HG02642 (cell line): ENCODE measurements at regions not wholly inside any gene's neighbourhood (a gene's known extent, or its start where the extent isn't known, plus 50 kb on each side); places are given as distances from the start of the nearest gene placed in this dataset.
"Not testable (repeated sequence)": the region's sequence is repeated elsewhere in the genome, so short reads cannot be mapped to it uniquely, and the experiment has no call there.

Experiments used
- ATAC-seq: cut with Tn5 transposase; IDR thresholded peaks from one replicate; pipeline ENCODE4 v1.9.1; 2021; ENCODE audit warnings: mild to moderate bottlenecking; ENCODE audit not compliant: unreplicated experiment, poor library complexity

DNA sequence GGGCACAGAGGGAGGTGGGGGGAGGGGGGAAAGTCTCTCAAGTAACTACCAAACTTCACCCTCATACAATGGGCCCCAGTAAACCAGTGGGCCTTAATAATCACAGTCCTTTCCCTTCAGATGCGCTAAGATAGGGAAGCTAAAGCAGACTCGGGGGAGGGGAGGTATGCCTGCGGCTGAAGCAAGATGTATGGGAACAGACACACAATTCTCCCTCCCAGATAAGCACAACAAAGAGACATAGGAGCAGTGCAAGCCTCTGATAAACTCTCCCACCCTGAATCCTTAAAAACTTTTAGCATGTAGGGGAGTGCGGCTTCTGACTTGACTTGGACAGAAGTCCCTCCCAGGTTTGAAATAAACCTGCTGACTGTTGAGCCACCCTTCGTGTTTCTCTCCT lies 54.7 kb downstream of the PROP1 start:
- ATAC-seq, result not testable (repeated sequence)

DNA sequence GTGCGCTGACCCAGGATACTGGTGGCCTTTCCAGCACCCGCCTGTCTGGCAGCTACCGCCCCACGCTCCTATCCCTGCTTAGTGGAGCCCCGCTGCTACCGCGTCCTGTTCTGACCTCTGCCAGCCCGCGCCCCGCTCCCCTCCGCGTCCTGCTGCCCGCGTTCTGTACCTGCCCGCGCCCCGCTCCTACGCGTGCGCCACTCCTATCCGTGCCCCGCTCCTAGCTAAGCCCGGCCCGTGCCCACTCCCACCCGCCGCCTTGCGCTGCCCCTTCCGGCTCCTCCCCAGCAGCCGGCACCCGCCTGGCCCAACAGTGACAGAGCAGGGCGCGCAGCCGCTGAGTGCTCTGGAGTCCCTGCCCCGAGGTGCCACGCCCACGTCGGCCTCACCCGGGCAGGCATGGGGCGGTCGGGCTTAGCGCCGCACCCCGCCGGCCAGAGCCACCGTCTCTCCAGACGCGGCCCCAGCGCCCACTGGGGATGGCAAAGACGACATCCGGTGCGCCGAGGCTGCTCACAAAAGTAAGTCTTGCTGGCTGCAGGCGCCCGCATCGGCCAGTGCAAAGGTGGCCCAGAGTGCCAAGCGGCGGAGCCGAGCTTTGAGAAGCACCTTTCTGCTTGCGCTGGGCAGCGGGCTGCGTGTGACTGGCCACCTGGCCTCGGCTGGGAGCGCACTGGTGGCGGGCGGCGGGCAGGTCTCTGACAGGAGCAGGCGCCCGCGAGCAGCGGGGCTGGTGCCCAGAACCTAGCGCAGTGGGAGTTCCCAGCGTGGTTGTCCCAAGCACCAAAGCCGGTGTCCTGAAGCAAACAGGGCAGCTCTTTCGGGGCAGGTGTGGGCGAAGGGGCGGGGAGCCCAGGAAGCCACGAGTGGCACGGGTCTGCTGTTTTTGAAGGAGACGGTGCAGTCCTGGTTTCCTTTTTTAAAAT lies 56.5 kb downstream of the PROP1 start:
- ATAC-seq, result not testable (repeated sequence)

DNA sequence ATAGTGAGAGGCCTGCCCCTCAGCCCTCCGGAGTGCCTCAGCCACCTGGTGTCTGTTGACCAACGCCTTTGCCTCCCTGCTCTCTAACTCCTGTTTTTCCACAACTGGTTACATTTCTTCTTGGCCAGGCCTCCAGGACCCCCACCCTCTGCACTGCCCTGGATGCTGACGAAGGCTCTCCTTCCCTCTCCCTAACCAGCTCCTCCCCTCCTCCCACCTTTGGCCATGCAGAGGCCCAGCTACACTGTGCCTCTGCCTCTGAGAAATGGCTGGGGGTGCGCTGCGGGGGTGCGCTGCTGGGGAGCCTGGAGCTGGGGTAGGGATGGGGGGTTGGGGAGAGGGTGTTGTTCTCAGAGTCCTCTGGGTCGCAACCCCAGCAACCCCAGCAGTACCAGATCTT lies 57.3 kb downstream of the PROP1 start:
- ATAC-seq, result not testable (repeated sequence)

DNA sequence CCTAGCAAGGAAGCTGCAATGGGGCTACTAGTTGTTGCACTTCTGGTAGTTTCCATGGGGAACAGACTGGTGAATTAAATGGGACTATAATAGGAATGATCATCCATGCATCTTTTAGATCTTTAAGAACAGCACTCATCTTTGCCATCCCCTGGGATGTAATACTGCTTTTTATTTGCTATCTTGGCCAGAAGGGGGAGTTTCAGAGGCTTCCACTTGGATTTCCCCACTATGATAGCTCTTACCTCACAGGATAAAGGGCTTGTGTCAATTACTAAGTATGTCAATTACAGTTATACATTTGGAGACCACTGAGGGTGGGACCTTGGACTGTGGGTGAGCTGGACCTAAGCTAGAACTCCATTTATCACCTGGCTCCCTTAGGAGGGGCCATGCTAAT lies 61.8 kb downstream of the PROP1 start:
- ATAC-seq, result not testable (repeated sequence)

DNA sequence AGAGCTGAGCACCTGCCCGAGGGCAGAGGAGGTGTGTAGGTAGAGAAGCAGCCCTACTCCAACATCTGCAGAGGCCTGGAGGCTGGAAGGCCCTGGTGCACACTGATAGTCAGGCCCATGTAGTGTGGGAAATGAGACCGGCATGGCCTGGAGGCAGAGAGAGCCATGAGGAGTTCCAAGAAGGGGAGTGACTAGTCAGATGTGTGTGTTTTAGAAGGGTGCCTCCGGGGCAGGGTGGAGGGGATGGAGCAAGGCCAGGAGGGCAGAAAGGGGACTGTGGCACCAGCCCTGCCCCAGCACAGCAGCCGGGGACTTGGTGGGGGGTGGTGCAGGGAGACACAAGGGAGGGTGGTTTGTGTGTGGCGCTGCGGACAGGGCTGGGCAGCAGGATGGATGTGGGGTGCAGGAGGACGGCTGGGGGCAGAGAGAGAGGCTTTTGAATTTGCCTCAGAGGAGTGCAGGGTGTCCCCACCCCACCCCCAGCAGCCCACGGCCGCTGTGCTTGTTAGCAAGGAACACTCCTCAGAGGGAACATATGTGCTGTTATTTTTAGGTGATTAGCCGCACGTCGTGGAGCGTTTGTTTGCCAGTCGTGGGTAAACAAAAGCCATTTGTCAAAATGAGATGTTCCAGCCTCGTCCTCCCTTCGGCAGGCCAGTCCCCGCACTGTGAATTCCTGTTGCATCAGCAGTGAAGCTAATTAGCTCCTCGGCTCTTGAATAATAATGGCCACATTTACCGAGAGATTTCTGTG lies 65.6 kb downstream of the PROP1 start:
- ATAC-seq, result not testable (repeated sequence)

DNA sequence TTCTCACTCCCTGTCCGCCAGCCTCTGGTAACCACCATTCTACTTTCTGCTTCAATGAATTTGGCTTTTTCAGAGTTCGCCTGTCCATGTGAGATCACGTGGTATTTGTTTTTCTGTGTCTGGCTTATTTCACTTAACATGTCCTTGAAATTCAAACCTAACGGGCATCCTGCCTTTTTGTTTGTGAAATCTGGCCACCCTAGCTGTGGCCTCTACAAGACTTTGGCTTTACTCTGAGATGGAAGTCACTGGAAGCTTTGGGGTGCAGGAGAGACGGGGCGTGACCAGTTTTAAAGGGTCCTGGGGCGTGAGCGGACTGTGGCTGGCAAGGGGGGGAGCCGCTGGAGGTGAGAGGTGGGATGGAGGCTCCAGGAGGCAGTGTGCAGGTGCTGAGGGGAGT lies 66.4 kb downstream of the PROP1 start:
- ATAC-seq, result not testable (repeated sequence)

DNA sequence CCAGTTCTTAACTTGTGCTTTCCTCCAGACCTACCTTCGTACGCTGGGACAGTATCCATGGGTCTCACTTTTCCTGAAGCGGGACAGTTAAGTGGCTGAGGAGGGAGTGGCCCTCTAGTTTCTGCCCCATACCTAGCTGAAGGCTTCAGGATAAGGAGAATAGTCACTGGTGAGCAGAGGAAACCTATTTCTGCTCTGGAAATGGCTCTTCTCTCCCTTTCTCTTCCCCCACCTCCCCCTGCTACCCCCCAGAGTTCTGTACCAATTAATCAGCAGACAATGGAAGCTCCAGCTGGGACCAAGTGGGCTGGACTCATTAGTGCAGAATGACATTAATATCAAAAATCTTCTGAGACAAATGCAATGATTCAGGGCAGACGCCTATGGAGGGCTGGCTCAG lies 68.5 kb downstream of the PROP1 start:
- ATAC-seq, result not testable (repeated sequence)

DNA sequence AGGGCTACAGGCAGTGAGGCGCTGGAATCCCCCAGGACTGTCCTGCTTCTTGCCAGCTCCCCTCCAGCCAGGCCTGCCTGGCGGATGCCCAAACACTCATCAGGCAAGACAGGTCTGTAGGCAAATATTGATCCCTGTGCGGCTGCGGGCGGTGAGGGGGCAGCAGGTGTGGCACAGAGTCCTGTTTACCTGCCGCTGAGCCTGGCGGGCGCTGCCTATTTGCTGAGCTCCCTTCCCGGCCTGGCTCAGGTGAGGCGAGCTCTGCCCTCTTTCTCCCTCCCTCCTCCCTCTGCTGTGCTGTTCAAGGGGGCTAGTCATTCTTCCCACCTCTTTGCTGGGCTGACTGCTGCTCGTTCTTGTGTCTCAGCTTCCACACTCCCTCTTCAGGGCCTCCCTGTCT lies 71.5 kb downstream of the PROP1 start:
- not testable (repeated sequence) for ATAC-seq

DNA sequence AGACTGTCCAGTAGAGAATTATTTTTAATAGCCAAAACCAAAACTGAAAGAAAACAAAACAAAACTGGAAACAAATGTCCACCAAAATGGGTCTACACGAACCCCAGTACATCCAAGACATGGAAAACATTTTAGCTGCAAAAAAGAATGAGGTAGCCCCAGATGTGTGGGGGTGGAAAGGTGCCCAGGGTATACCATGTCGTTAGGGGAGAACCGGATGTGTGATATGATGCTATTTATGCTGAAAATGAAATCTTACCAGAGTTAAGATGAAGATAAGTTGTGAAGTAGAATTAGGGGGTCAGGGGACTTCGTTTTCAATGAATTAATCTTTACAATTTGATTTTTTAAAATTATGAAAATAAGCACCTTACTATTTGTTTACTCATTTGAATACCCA lies 72.2 kb downstream of the PROP1 start:
- not testable (repeated sequence) for ATAC-seq

DNA sequence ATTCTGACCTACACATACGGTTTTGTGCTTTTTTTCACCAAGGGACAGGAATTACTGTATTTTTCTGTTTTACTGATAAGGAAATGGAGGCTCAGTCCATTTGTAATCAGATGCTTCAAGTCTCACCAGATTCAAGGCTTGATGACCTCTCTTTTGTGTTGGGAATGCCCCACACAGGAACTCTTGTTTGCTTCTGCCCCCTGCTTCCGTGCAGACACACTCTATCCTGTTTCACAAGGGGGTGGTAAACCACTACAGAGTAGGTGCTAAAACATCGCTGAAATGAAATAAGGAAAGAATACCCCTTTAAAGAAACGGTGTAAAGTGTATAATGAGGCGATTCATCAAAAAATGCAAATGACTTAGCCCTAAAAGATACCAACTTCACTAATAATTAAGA lies 72.9 kb downstream of the PROP1 start:
- not testable (repeated sequence) for ATAC-seq

DNA sequence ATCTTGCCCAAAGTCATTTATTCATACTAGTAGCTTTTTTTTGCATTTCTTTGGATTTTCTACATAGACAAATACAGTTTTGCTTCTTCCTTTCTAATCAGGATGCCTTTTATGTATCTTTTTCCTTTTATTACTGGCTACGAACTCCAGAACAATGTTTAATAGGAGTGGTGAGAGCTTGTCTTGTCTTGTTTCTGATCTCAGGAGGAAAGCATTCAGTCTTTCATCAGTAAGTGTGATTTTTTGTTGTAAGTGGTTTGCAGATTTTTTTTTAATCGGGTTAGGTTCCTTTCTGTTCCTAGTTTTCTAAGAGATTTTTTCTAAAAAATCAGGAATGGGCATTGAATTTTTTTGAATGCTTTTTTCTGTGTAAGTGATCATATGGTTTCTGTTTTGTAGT lies 86.8 kb downstream of the PROP1 start:
- ATAC-seq, result not testable (repeated sequence)

DNA sequence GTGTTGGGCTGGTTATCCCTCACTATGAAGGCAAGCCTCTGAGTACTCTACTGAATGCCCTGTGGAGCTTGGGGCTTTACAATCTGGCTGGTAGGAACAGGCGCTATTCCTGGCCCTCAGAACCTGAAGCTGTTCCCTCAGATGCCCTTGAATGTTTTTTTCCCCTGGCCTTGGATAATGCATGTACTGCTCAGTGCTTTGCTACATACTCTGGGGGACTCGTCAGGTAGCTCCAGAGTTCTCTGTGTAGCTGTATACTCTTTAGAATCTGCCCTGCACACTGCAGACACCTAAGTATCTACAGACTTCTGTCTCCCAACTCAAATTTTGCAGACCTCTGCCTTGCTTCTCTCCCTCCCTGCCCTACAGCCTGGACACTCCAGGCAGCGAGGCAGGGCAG lies 93.2 kb downstream of the PROP1 start:
- ATAC-seq, result not testable (repeated sequence)

DNA sequence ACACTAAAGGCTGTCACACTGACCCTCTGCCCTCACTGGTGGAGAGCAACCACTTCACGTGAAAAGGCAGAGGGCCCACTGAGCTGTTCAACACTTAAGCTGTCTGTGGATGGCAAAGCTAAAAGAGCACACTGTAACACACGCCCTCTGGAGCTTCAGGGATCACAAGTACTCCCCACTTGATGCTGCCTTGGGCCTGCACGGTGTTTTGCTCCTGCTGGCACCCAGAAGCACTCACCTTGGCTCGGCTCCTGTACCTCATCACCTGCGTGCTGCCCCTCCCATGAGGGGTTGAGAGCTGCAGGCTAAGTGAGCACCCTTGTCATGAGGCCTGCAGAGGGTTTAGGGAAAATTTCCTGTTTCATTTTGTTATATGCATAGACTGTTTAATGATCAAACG lies 96.0 kb downstream of the PROP1 start:
- ATAC-seq, result not testable (repeated sequence)

DNA sequence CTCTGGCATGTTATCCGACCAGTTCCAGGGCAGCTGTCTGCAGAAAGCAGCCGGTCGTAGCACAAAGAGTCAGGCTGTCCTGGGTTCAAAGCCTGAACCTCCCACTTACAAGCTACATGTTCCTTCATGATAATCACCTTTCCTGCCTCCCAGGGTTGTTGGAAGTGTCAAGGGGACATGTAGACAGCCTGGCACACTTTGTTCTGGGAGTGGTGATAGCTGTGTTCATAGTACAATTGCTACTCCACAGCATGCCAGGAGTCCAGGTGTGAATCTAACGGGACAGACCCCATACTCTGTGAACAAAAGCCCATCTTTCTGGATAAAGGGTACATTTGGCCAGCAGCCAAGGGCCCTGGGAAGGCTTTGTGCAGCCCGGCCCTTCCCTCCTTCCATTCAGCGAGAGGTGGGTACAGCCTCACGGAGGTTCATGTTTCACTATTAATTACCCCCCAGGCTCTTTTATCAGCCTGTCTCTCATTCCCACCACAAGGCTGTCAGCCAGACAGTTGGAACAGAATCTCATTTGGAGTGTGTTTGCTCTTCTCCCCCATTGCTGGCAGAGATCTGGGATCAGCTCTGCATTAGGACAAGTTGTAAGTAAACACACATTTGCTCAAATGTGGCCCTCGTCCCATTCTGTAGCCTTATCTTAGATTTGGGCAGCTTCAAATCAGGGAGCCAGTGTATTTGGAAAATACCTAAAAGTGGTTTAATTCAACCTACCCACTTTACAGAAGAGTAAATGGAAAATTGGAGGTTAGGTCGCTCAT lies 101.2 kb downstream of the PROP1 start:
- not testable (repeated sequence) for ATAC-seq

DNA sequence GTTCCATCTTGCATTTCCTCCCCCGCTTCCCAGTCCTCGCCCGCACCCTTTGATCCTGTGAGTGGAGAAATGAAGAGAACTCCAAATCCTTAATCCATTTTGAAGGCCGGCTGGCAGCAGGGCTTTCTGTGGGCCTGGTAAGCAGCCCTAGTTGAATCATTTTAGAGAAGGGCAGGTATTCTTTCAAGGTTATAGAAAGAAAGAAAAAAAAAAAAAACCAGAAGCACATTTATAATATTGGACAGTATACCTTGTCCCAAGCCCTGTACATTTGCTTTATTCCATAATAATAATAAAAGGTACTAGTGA lies 103.7 kb downstream of the PROP1 start:
- ATAC-seq, result not testable (repeated sequence)

DNA sequence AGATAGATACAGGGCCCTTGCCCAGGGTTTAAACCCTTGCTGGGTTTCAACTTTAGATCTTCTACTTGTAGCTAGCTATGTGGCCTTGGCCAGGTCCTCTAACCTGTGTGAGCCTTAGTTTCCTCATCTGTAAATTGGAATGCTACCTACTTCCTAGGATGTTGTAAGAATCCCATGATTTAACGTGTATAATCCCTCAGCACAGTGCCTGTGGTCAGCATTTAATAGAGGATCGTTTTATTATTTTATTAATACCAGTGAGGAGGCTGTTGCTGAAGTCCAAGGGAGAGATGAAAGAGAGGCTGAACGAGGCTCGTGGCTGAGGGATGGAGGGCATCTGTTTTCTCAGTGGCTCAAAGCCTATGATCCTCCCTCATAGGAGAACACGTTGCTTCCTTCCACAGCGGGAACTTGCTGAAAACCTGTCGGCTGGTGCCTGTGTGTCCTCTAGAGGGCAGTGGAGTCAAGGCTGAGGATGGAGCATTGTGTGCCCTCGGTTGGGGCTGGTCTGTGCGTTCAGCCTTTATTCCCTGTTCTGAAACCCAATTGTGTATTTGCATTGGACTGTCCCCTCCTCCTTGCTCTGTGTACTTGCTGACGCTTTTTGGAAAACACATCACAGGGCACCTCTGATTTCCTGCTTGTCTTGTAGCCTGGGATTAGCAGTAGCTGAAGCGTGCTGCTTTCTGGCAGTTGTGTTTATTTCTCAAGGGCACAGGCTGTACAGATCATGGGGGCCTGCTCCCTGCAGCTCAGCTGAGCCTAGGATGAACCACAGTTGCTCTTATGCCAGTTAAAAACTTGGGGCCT lies 104.3 kb downstream of the PROP1 start:
- peak; percentile 86 for ATAC-seq

DNA sequence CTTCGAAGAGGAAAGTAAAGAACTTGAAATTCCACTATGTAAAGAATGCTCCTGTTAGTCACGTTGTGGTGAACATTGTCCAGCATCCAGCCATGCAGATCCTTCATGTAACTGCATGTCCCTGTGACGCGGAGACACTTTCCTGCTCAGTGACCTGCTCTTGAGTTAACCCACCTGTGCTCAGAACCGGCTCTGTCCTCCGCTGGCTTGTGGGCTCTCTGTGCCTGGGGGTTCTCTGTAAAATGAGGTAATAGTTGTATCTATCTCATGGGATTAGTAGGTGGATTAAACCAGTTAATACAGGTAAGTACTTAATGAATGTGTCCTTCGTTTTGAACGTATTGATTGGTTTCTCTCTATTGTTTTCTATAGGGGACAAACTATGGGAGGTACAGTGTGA lies 100.6 kb upstream of the FAM153A start:
- ATAC-seq, result not testable (repeated sequence)

DNA sequence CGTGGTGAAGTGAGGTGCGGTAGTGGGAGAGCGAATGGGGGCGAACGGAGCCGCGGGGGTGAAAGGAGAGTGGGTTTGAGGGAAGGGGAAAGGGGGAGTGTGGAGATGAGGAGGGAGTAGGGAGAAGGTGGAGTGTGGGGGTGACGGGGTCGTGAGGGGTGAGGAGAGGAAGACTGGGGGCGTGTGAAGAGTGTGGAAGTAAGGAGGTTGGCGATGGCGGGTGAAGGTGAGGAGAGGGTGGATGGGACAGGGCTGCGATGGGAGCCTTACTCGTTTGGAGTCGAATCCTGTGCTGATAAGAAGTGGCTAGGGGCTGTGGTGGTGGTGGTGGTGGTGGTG lies 93.2 kb upstream of the FAM153A start:
- peak; percentile 10 for ATAC-seq

DNA sequence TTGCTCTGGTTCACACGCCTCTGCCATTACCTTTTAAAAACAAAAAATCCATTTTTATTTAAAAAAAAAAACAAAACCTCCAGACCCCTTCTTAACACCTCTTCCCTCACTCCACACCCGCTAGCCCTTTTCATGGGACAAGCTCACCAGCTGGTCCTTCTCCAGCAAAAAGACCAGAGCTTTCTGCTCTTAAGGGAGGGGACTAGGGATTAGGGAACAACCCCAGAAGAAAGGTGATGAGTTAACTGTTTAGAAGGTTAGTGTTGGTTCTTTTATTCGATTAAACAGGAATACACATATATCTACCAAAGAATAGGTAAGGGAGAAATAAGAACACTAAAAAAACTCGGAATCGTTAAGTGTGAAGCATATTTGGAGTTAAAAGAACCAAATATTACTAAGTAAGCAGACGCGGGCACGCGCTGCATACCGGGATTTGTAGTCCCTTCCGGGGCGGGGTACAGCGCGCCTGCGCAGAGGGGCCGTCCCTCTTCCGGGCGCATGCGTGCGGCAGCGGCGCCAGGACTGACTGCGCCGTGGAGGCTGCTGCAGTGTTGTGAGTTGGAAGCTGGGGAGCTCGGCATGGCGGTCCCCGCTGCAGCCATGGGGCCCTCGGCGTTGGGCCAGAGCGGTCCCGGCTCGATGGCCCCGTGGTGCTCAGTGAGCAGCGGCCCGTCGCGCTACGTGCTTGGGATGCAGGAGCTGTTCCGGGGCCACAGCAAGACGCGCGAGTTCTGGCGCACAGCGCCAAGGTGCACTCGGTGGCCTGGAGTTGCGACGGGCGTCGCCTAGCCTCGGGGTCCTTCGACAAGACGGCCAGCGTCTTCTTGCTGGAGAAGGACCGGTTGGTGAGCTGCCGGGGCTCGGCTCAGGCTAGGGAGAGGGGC lies 92.6 kb upstream of the FAM153A start:
- ATAC-seq, result peak; percentile 87
